Spleen (tissue), 11 donors: ENCODE measurements at regions not wholly inside any gene's neighbourhood (a gene's known extent, or its start where the extent isn't known, plus 50 kb on each side); places are given as distances from the start of the nearest gene placed in this dataset.

Source experiments
- DNase-seq: peaks from one replicate; pipeline ENCODE4 v3.0.0-alpha.2; 2020
- H3K27ac ChIP-seq, 8 donors: fragments of 200-600 bp; sonication (generic) in 7 of 8; 1 replicate in 4 of 8; 2 replicates in 4 of 8; pipeline versions ENCODE4 v1.5.0 to v1.8.0; 2016 to 2021; ENCODE audit warnings: inconsistent platforms in 4 of 8, mild to moderate bottlenecking in 4 of 8, moderate library complexity in 1 of 8
- H3K27me3 ChIP-seq, 7 donors: fragments of 200-600 bp; sonication (generic) in 6 of 7; replicated peaks in 1 of 7; 1 replicate in 4 of 7; 2 replicates in 3 of 7; pipeline versions ENCODE4 v1.5.0 to v1.8.0; 2016 to 2021; ENCODE audit warnings: inconsistent platforms in 3 of 7, mild to moderate bottlenecking in 1 of 7
- H3K36me3 ChIP-seq, 6 donors: fragments of 200-600 bp; sonication (generic) in 5 of 6; 1 replicate in 4 of 6; 2 replicates in 2 of 6; pipeline versions ENCODE4 v1.5.0 to v1.8.0; 2016 to 2021; ENCODE audit warnings: inconsistent platforms in 2 of 6
- H3K4me1 ChIP-seq, 6 donors: fragments of 200-600 bp; sonication (generic) in 5 of 6; 1 replicate in 3 of 6; 2 replicates in 3 of 6; pipeline versions ENCODE4 v1.5.0 to v1.8.0; 2016 to 2021; ENCODE audit warnings: inconsistent platforms in 3 of 6
- H3K4me3 ChIP-seq, 8 donors: fragments of 200-600 bp; sonication (generic) in 7 of 8; 1 replicate in 4 of 8; 2 replicates in 4 of 8; pipeline versions ENCODE4 v1.5.0 to v1.8.0; 2016 to 2021; ENCODE audit warnings: inconsistent platforms in 4 of 8, mild to moderate bottlenecking in 4 of 8, moderate library complexity in 2 of 8
- H3K9me3 ChIP-seq, 8 donors: fragments of 200-600 bp; sonication (generic) in 7 of 8; 1 replicate in 4 of 8; 2 replicates in 4 of 8; pipeline versions ENCODE4 v1.5.0 to v1.8.0; 2016 to 2021; ENCODE audit warnings: inconsistent platforms in 4 of 8
- CTCF ChIP-seq, 11 experiments: fragments of 200-600 bp in 7 of 11; fragments of 450-650 bp in 4 of 11; sonication (generic) in 4 of 11; IDR thresholded peaks in 8 of 11; conservative IDR thresholded peaks in 3 of 11; 1 replicate in 7 of 11; 2 replicates in 4 of 11; pipeline versions ENCODE4 v1.4.0 to v1.8.0; 2016 to 2021; ENCODE audit warnings: antibody characterized with exemption in 11 of 11, inconsistent platforms in 4 of 11, mild to moderate bottlenecking in 1 of 11
- POLR2A ChIP-seq, 3 donors: fragments of 450-650 bp; IDR thresholded peaks; one replicate each; pipeline ENCODE4 v1.5.1; 2017; ENCODE audit warnings: antibody characterized with exemption in 3 of 3, mild to moderate bottlenecking in 1 of 3
- POLR2AphosphoS5 ChIP-seq, 3 donors: sonication (generic); formaldehyde crosslinking; IDR thresholded peaks; one replicate each; pipeline ENCODE4 v1.5.1; 2017; ENCODE audit warnings: antibody characterized with exemption in 3 of 3
- WGBS, 5 donors: extraction: QIAGEN DNeasy Blood & Tissue Kit in 3 of 5; methylation state at CpG; one replicate each; pipeline versions ENCODE4 v1.1.5 to v1.1.7; 2013 to 2018; 5-methylcytosine and 5-hydroxymethylcytosine counted together
- intact Hi-C: fragments of 100-400 bp; cut with DNase I; formaldehyde crosslinking; loops from one replicate; pipeline ENCODE4 v1.15.0; 2023; ENCODE audit warnings: low total_unique reads
- donor health status: healthy with polysubstance abuse.
- donor health status: DM: no; HTN: no; CAD: no; lungs with moderate emphysema.
- donor health status: DM: no; HTN: no; CAD: no.
- donor health status: Bipolar disorder and iron deficiency.
- donor health status: healthy.
- donor health status: DM: no; HTN: no; CAD: no.
- donor health status: DM: yes; HTN: yes; CAD: no.

DNA sequence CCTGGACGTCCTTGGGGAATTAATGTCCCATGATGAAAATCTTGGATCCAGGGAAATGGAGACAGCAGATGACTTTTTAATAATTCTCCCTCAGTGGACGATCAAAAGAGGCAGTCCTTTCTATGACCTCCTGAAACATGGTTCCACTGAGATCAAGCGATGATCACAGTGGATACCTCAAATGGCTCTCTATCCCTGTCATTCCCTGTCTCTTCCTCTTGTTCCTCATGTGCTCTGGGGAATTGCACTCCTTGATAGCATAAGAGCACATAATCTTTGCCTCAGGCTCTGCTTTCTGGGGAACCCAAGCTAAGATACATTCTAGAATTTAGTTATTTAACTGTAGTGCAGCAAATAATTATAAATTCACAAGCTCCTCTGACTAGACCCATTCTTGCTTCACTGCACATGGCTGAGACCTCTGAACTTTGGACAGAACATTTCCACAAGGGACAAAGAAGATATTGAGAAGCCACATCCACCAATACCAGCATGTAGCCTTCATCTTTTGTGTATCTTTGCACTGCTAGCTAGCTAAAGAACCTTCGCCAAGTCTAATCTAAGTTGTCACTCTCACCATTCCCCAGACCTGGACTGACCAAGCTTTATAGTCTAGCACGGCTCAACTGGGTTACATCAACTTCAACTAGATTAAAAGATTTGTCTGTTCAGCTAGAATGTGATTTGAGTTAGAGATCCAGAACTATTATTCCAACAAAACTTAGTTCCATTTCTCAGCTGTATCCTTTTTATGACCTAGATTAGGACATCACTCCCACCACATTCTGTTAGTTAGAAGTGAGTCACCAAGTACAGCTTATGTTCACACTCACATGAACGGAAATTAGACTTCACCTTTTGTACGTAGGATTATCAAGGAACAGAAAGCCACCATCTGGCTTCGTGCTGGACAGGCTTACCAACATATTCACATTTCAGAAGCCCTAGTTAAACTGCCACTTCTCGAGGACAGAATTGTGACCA, 142.7 kb downstream of the SUCLA2 start:
- Histone ChIP-seq H3K9me3 (no peaks in the 10 kb centered on the region), H3K4me3 (no peak overlapping the region), H3K4me1 (no peaks in the 10 kb centered on the region), H3K27me3 (no peaks in the 10 kb centered on the region), H3K36me3 (no peaks in the 10 kb centered on the region), H3K27ac (no peak overlapping the region)
- TF ChIP-seq CTCF (IDR thresholded peaks at IDR 0.05 in 8 of 11, conservative IDR thresholded peaks at IDR 0.05 in 3 of 11) (no peak), POLR2AphosphoS5 (IDR thresholded peaks at IDR 0.05) (no peak), POLR2A (IDR thresholded peaks at IDR 0.05) (no peak)
- DNase-seq: no peak
- WGBS, 5 donors: 79 to 91% (median 82%) methylated on average over 9 of the region's 9 CpGs
- intact Hi-C loops: no loop called here

DNA sequence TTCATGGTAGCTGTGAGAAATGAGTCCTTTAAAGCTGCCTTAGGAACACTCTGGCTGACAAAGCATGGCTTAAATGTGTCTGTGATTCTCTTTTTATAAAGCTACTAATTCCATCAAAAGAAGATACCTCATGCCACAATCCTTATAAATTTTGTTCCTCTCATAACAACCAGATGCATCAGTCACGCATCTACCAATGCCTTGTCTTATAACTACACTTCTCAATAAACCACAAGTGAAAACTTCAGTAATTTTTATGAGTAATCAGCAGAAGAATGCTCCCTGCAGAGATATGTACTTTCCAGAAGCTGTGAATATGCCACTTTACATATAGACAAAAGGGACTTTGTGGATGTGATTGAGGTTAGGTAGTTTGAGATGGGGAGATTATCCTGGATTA, 147.8 kb downstream of the SUCLA2 start:
- DNase-seq: no peak
- Histone ChIP-seq H3K4me3 (no peak overlapping the region), H3K9me3 (peaks cover 0 to 5% (median 0%) of the 10 kb centered on the region in 8 donors), H3K27me3 (no peaks in the 10 kb centered on the region), H3K27ac (no peak overlapping the region), H3K36me3 (no peaks in the 10 kb centered on the region), H3K4me1 (no peaks in the 10 kb centered on the region)
- TF ChIP-seq POLR2A (IDR thresholded peaks at IDR 0.05): no peak
- TF ChIP-seq POLR2AphosphoS5 (IDR thresholded peaks at IDR 0.05): no peak
- TF ChIP-seq CTCF (IDR thresholded peaks at IDR 0.05 in 8 of 11, conservative IDR thresholded peaks at IDR 0.05 in 3 of 11): no peak
- intact Hi-C loops: no loop called here
- 73 to 95% (median 87%) methylated on average over 1 of the region's 1 CpG for WGBS, 5 donors

DNA sequence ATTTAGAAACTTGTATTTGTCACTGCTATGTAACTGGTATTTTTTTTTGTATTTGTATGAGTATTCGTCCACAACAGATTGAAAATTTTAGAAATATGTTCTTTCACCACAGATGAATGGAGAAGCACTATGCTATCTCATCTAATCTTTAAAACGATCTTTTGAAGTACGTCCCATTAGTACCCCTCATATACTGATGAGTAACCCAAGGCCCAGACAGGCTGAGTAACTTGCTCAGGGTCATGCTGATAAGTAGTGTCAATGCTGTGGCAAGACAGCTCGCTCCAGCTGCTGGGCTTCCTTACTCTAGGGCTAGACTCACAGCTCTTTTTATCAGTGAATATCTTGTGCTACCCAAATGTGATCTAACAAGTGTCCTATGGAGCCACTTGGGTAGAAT, 154.2 kb downstream of the SUCLA2 start:
- intact Hi-C loops: no loop called here
- no peaks in the 10 kb centered on the region for H3K4me1 ChIP-seq
- H3K36me3 ChIP-seq: no peaks in the 10 kb centered on the region
- H3K9me3 ChIP-seq: peaks cover 0 to 5% (median 0%) of the 10 kb centered on the region in 8 donors
- H3K27me3 ChIP-seq: no peaks in the 10 kb centered on the region
- TF ChIP-seq POLR2AphosphoS5 (IDR thresholded peaks at IDR 0.05) (no peak), POLR2A (IDR thresholded peaks at IDR 0.05) (no peak), CTCF (IDR thresholded peaks at IDR 0.05 in 8 of 11, conservative IDR thresholded peaks at IDR 0.05 in 3 of 11) (no peak)
- no peak overlapping the region for H3K27ac ChIP-seq
- no peak overlapping the region for H3K4me3 ChIP-seq
- 56 to 88% (median 74%) methylated on average over 4 of the region's 4 CpGs for WGBS, 5 donors
- no peak for DNase-seq

DNA sequence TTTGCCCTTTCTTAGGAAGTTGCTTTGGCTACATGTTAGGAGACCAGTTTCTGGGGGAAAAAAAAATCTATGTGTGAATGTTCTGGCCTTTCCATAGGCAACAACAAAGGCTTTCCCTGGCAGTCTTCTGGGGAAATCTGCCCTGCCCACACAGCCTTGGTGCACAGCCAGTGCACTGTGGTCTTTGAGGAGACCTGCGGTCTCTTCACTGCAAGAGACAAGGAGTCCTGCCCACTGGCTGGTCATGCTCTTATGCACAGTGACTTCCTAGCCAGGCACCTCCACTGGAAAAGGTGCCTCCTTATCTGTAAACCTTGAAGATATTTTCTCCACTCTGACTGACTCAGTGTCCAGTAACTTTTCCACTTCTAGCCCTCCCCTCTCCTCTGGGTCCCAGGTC, 155.1 kb downstream of the SUCLA2 start:
- Histone ChIP-seq H3K36me3 (no peaks in the 10 kb centered on the region), H3K4me1 (no peaks in the 10 kb centered on the region), H3K9me3 (peaks cover 0 to 5% (median 0%) of the 10 kb centered on the region in 8 donors), H3K27ac (no peak overlapping the region), H3K4me3 (no peak overlapping the region), H3K27me3 (no peaks in the 10 kb centered on the region)
- TF ChIP-seq POLR2A (IDR thresholded peaks at IDR 0.05) (no peak), CTCF (IDR thresholded peaks at IDR 0.05 in 8 of 11, conservative IDR thresholded peaks at IDR 0.05 in 3 of 11) (no peak), POLR2AphosphoS5 (IDR thresholded peaks at IDR 0.05) (no peak)
- 93 to 100% (median 100%) methylated on average over 1 of the region's 1 CpG for WGBS, 5 donors
- no peak for DNase-seq
- intact Hi-C loops: no loop called here
